WTC11 (cell line): ENCODE measurements at regions not wholly inside any gene's neighbourhood (a gene's known extent, or its start where the extent isn't known, plus 50 kb on each side); places are given as distances from the start of the nearest gene placed in this dataset.

Experiments
- ATAC-seq: fragments of 200-7000 bp; cut with Tn5 transposase; 2 replicates; pipeline ENCODE4 v1.10.0; 2021; ENCODE audit warnings: mild to moderate bottlenecking, moderate library complexity
- CTCF ChIA-PET: fragments of 300-600 bp; sonication (Branson Sonifier 250); formaldehyde crosslinking; loops from one replicate; lab custom pipeline; 2021; ENCODE audit warnings: antibody characterized with exemption; lab: Charles Lee
- POLR2A ChIA-PET: fragments of 350-600 bp; sonication (Branson Sonifier 250); formaldehyde crosslinking; loops from one replicate; lab custom pipeline; 2021; ENCODE audit warnings: antibody characterized with exemption; lab: Charles Lee
- DNase-seq: peaks from one replicate; pipeline ENCODE4 v3.0.0; 2021; ENCODE audit warnings: low spot score
- H3K27ac Mint-ChIP-seq: 2 replicates; pipeline ENCODE4 v1.8.0; 2021; ENCODE audit warnings: mixed read lengths
- H3K27me3 Mint-ChIP-seq: 2 replicates; pipeline ENCODE4 v1.8.0; 2021; ENCODE audit warnings: low read depth, mild to moderate bottlenecking, moderate library complexity, mixed read lengths
- H3K36me3 Mint-ChIP-seq: 2 replicates; pipeline ENCODE4 v1.8.0; 2021; ENCODE audit warnings: mixed read lengths
- H3K4me1 Mint-ChIP-seq: 2 replicates; pipeline ENCODE4 v1.8.0; 2022; ENCODE audit warnings: mixed read lengths
- H3K4me3 Mint-ChIP-seq: 2 replicates; pipeline ENCODE4 v1.8.0; 2021; ENCODE audit warnings: mild to moderate bottlenecking, moderate library complexity, mixed read lengths
- H3K9me3 Mint-ChIP-seq: 2 replicates; pipeline ENCODE4 v1.8.0; 2021; ENCODE audit warnings: mixed read lengths
- ATF1 ChIP-seq: sonication (generic); formaldehyde crosslinking; IDR thresholded peaks from 2 replicates; pipeline ENCODE4 v1.8.1; 2023; ENCODE audit warnings: mild to moderate bottlenecking, moderate library complexity, missing genetic modification reagents
- CBFB ChIP-seq: sonication (generic); formaldehyde crosslinking; IDR thresholded peaks from 2 replicates; pipeline ENCODE4 v1.8.1; 2022; ENCODE audit warnings: mild to moderate bottlenecking, low read depth, missing genetic modification reagents
- E2F5 ChIP-seq: sonication (generic); formaldehyde crosslinking; IDR thresholded peaks from 2 replicates; pipeline ENCODE4 v1.8.1; 2022; ENCODE audit warnings: mild to moderate bottlenecking, moderate library complexity, missing genetic modification reagents
- ELF4 ChIP-seq: sonication (generic); formaldehyde crosslinking; IDR thresholded peaks from 2 replicates; pipeline ENCODE4 v1.8.1; 2022; ENCODE audit warnings: low read depth, mild to moderate bottlenecking, moderate library complexity, missing genetic modification reagents
- GABPB1 ChIP-seq: sonication (generic); formaldehyde crosslinking; IDR thresholded peaks from 2 replicates; pipeline ENCODE4 v1.8.1; 2023; ENCODE audit warnings: mild to moderate bottlenecking, missing genetic modification reagents
- GTF2I ChIP-seq: fragments of 250-450 bp; sonication (Bioruptor Pico); conservative IDR thresholded peaks from 2 replicates; pipeline ENCODE4 v1.4.0; 2021; ENCODE audit warnings: mild to moderate bottlenecking
- HMGXB4 ChIP-seq: sonication (generic); formaldehyde crosslinking; IDR thresholded peaks from 2 replicates; pipeline ENCODE4 v1.8.1; 2023; ENCODE audit warnings: mild to moderate bottlenecking, moderate library complexity, missing genetic modification reagents
- KAT7 ChIP-seq: sonication (generic); formaldehyde crosslinking; IDR thresholded peaks from 2 replicates; pipeline ENCODE4 v1.8.1; 2023; ENCODE audit warnings: missing genetic modification reagents, mild to moderate bottlenecking, borderline replicate concordance
- MXD4 ChIP-seq: fragments of 250-450 bp; sonication (Bioruptor Pico); IDR thresholded peaks from 2 replicates; pipeline ENCODE4 v1.8.0; 2021; ENCODE audit warnings: mild to moderate bottlenecking, moderate library complexity, borderline replicate concordance
- NFYB ChIP-seq: sonication (generic); formaldehyde crosslinking; conservative IDR thresholded peaks from 2 replicates; pipeline ENCODE4 v1.8.0; 2022; ENCODE audit warnings: low read depth, missing genetic modification reagents
- OVOL2 ChIP-seq: fragments of 250-450 bp; sonication (Bioruptor Pico); IDR thresholded peaks from 2 replicates; pipeline ENCODE4 v1.9.0; 2021; ENCODE audit warnings: mild to moderate bottlenecking, borderline replicate concordance
- PRDM15 ChIP-seq: sonication (generic); formaldehyde crosslinking; IDR thresholded peaks from 2 replicates; pipeline ENCODE4 v1.8.0; 2022; ENCODE audit warnings: missing genetic modification reagents
- USF2 ChIP-seq: sonication (generic); formaldehyde crosslinking; IDR thresholded peaks from 2 replicates; pipeline ENCODE4 v1.8.1; 2023; ENCODE audit warnings: mild to moderate bottlenecking, missing genetic modification reagents, moderate library complexity
- ZBTB21 ChIP-seq: sonication (generic); formaldehyde crosslinking; IDR thresholded peaks from 2 replicates; pipeline ENCODE4 v1.8.1; 2023; ENCODE audit warnings: mild to moderate bottlenecking, missing genetic modification reagents, borderline replicate concordance
- ZNF138 ChIP-seq: sonication (generic); formaldehyde crosslinking; conservative IDR thresholded peaks from 2 replicates; pipeline ENCODE4 v1.8.1; 2022; ENCODE audit warnings: mild to moderate bottlenecking, moderate library complexity, missing genetic modification reagents
- ZNF219 ChIP-seq: sonication (generic); formaldehyde crosslinking; IDR thresholded peaks from 2 replicates; pipeline ENCODE4 v1.8.0; 2023; ENCODE audit warnings: missing genetic modification reagents, mild to moderate bottlenecking, borderline replicate concordance
- ZNF281 ChIP-seq: sonication (generic); formaldehyde crosslinking; IDR thresholded peaks from 2 replicates; pipeline ENCODE4 v1.8.0; 2023; ENCODE audit warnings: mild to moderate bottlenecking, missing genetic modification reagents
- ZNF416 ChIP-seq: fragments of 250-450 bp; sonication (Bioruptor Pico); IDR thresholded peaks from 2 replicates; pipeline ENCODE4 v1.9.0; 2021; ENCODE audit warnings: mild to moderate bottlenecking, inconsistent platforms
- TF ChIP-seq, protein P1 (sequence below): sonication (generic); formaldehyde crosslinking; IDR thresholded peaks from 2 replicates; pipeline ENCODE4 v1.8.0; 2023; ENCODE audit warnings: missing genetic modification reagents, mild to moderate bottlenecking, borderline replicate concordance
- TF ChIP-seq, protein P2 (sequence below): sonication (generic); formaldehyde crosslinking; IDR thresholded peaks from 2 replicates; pipeline ENCODE4 v1.8.0; 2022; ENCODE audit warnings: mild to moderate bottlenecking, missing genetic modification reagents

GRCh38 chr12:87809916-87810315 lies 219.3 kb downstream of the C12orf50 start:
- Mint-ChIP-seq H3K4me1 (no peaks in the 10 kb centered on the region), H3K9me3 (peaks cover 10% of the 10 kb centered on the region), H3K4me3 (no peak overlapping the region), H3K27me3 (no peaks in the 10 kb centered on the region), H3K27ac (no peak overlapping the region), H3K36me3 (peaks cover 4% of the 10 kb centered on the region; the same call in 1 of the 2 replicates)
- ChIA-PET POLR2A (no interaction called here), CTCF (no interaction called here)
- ATAC-seq (no peak), DNase-seq (no peak)
- TF ChIP-seq GTF2I (CRISPR knock-in tag): no peak
- TF ChIP-seq OVOL2 (CRISPR knock-in tag): no peak
- no peak for TF ChIP-seq ZNF416 (CRISPR knock-in tag)
- no peak for TF ChIP-seq USF2
- no peak for TF ChIP-seq CBFB
- TF ChIP-seq HMGXB4: no peak
- TF ChIP-seq, protein P1, sequence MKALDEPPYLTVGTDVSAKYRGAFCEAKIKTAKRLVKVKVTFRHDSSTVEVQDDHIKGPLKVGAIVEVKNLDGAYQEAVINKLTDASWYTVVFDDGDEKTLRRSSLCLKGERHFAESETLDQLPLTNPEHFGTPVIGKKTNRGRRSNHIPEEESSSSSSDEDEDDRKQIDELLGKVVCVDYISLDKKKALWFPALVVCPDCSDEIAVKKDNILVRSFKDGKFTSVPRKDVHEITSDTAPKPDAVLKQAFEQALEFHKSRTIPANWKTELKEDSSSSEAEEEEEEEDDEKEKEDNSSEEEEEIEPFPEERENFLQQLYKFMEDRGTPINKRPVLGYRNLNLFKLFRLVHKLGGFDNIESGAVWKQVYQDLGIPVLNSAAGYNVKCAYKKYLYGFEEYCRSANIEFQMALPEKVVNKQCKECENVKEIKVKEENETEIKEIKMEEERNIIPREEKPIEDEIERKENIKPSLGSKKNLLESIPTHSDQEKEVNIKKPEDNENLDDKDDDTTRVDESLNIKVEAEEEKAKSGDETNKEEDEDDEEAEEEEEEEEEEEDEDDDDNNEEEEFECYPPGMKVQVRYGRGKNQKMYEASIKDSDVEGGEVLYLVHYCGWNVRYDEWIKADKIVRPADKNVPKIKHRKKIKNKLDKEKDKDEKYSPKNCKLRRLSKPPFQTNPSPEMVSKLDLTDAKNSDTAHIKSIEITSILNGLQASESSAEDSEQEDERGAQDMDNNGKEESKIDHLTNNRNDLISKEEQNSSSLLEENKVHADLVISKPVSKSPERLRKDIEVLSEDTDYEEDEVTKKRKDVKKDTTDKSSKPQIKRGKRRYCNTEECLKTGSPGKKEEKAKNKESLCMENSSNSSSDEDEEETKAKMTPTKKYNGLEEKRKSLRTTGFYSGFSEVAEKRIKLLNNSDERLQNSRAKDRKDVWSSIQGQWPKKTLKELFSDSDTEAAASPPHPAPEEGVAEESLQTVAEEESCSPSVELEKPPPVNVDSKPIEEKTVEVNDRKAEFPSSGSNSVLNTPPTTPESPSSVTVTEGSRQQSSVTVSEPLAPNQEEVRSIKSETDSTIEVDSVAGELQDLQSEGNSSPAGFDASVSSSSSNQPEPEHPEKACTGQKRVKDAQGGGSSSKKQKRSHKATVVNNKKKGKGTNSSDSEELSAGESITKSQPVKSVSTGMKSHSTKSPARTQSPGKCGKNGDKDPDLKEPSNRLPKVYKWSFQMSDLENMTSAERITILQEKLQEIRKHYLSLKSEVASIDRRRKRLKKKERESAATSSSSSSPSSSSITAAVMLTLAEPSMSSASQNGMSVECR (CRISPR knock-in tag): no peak
- no peak for TF ChIP-seq MXD4
- no peak for TF ChIP-seq ZNF219 (CRISPR knock-in tag)
- no peak for TF ChIP-seq KAT7 (CRISPR knock-in tag)
- TF ChIP-seq NFYB (CRISPR knock-in tag): no peak
- no peak for TF ChIP-seq ELF4 (CRISPR knock-in tag)

DNA sequence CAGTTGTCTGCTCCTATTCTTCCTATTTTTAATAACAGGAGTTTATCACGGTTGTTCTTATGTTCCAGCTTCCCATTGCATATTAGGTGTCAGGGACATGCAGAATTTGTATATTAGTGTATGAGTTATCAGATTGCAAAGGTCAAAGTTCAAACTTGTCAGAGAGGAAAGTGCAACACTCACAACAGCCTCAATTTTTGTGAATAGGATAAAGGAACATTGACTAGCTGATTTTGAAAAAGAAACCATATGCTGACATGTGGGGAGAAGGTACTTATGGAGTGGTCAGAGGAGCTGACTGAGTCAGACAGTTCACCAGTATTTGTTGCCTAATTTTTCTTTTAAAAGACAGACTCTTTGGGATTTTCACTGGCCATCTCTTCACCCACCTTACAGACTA lies 222.1 kb downstream of the C12orf50 start:
- ChIA-PET CTCF (no interaction called here), POLR2A (no interaction called here)
- Mint-ChIP-seq H3K9me3 (no peaks in the 10 kb centered on the region), H3K27ac (no peak overlapping the region), H3K4me1 (no peaks in the 10 kb centered on the region), H3K27me3 (no peaks in the 10 kb centered on the region), H3K4me3 (no peak overlapping the region), H3K36me3 (no peaks in the 10 kb centered on the region)
- ATAC-seq: no peak
- no peak for DNase-seq
- TF ChIP-seq OVOL2 (CRISPR knock-in tag) (no peak), GTF2I (CRISPR knock-in tag) (no peak), E2F5 (no peak), ZNF219 (CRISPR knock-in tag) (no peak), ZNF138 (CRISPR knock-in tag) (no peak), ATF1 (CRISPR knock-in tag) (no peak), CBFB (no peak), GABPB1 (CRISPR knock-in tag) (no peak), PRDM15 (CRISPR knock-in tag) (no peak), ELF4 (CRISPR knock-in tag) (no peak), ZNF281 (CRISPR knock-in tag) (no peak), ZBTB21 (CRISPR knock-in tag) (no peak)
- TF ChIP-seq, protein P2, sequence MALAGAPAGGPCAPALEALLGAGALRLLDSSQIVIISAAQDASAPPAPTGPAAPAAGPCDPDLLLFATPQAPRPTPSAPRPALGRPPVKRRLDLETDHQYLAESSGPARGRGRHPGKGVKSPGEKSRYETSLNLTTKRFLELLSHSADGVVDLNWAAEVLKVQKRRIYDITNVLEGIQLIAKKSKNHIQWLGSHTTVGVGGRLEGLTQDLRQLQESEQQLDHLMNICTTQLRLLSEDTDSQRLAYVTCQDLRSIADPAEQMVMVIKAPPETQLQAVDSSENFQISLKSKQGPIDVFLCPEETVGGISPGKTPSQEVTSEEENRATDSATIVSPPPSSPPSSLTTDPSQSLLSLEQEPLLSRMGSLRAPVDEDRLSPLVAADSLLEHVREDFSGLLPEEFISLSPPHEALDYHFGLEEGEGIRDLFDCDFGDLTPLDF: no peak
